ENCODE measurements at regions not wholly inside any gene's neighbourhood (a gene's known extent, or its start where the extent isn't known, plus 50 kb on each side); places are given as distances from the start of the nearest gene placed in this dataset.
A peak's percentile ranks its signal among the peaks of the same experiment; 100 is the strongest.

GRCh38 chr1:87506147-87506546 lies 177.5 kb downstream of the LMO4 start:
- no peak overlapping the region for H3K4me3 ChIP-seq (replicated peaks in 1 of 4; ENCODE audit: control extremely low read depth in 1 of 4, insufficient read depth in 1 of 4, low read depth in 3 of 4, low read length in 4 of 4)
- H4K20me1 ChIP-seq (ENCODE audit: control insufficient read depth, extremely low read depth, insufficient read depth, low read length), result no peaks in the 10 kb centered on the region
- H3K27ac ChIP-seq (ENCODE audit: insufficient read depth, low read length), result no peak overlapping the region
- H2AFZ ChIP-seq (ENCODE audit: low read length), result no peak overlapping the region
- no peak for DNase-seq (ENCODE audit: low read depth in 2 of 2)
- no peak overlapping the region for H3K9ac ChIP-seq (ENCODE audit: insufficient read depth, low read length)
- H3K79me2 ChIP-seq (ENCODE audit: control insufficient read depth, insufficient read depth, low read length), result no peaks in the 10 kb centered on the region
- no peaks in the 10 kb centered on the region for H3K4me1 ChIP-seq (ENCODE audit: control insufficient read depth, extremely low read depth, insufficient read depth, low read length)
- H3K4me2 ChIP-seq (ENCODE audit: extremely low read depth, insufficient read depth, low read length), result no peak overlapping the region
- H3K27me3 ChIP-seq (ENCODE audit: control insufficient read depth, insufficient read depth, low read length), result no peaks in the 10 kb centered on the region
- no peaks in the 10 kb centered on the region for H3K36me3 ChIP-seq (ENCODE audit: control insufficient read depth, insufficient read depth, low read length)
- H3K9me3 ChIP-seq (ENCODE audit: control insufficient read depth, insufficient read depth, low read depth, low read length), result no peaks in the 10 kb centered on the region
- no peak for TF ChIP-seq EZH2 (IDR thresholded peaks at IDR 0.05; ENCODE audit: low read length, missing control alignments)
- TF ChIP-seq, protein P1, sequence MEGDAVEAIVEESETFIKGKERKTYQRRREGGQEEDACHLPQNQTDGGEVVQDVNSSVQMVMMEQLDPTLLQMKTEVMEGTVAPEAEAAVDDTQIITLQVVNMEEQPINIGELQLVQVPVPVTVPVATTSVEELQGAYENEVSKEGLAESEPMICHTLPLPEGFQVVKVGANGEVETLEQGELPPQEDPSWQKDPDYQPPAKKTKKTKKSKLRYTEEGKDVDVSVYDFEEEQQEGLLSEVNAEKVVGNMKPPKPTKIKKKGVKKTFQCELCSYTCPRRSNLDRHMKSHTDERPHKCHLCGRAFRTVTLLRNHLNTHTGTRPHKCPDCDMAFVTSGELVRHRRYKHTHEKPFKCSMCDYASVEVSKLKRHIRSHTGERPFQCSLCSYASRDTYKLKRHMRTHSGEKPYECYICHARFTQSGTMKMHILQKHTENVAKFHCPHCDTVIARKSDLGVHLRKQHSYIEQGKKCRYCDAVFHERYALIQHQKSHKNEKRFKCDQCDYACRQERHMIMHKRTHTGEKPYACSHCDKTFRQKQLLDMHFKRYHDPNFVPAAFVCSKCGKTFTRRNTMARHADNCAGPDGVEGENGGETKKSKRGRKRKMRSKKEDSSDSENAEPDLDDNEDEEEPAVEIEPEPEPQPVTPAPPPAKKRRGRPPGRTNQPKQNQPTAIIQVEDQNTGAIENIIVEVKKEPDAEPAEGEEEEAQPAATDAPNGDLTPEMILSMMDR (conservative IDR thresholded peaks at IDR 0.05 in 1 of 2, IDR thresholded peaks at IDR 0.05 in 1 of 2; ENCODE audit: low read depth in 1 of 2, low read length in 2 of 2), result no peak

DNA sequence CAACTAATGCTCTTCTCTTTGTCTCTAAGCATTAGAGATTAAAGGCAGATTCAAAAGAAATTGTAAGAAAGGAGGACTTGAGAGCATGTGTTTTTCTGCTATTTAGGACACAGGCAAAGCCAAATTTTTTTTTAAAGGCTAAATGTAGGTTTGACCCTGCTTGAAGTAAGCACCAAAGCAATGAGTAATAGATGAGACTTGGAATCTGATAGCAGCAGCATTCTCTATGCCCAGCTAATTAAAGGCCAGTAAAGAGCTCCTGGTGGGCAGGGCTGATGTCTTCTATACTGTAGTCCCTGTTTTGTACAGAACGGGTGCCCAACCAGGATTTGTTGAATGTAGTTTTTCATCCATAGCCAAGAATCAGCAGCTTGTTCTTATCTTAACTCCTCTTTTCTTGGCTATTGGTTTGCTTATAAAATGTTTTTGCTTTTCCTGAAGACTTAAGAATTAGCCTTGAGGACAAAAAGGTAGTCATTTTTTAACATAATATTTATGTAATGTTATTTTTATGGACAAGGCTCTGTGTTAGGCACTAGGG lies 179.6 kb downstream of the LMO4 start:
- peak; percentile 35 to 65 for DNase-seq (ENCODE audit: low read depth in 2 of 2)
- Histone ChIP-seq H3K4me3 (replicated peaks in 1 of 4; ENCODE audit: control extremely low read depth in 1 of 4, insufficient read depth in 1 of 4, low read depth in 3 of 4, low read length in 4 of 4) (no peak overlapping the region), H3K79me2 (ENCODE audit: control insufficient read depth, insufficient read depth, low read length) (no peaks in the 10 kb centered on the region), H3K4me2 (ENCODE audit: extremely low read depth, insufficient read depth, low read length) (peak overlapping the region; percentile 49), H3K36me3 (ENCODE audit: control insufficient read depth, insufficient read depth, low read length) (no peaks in the 10 kb centered on the region), H3K27ac (ENCODE audit: insufficient read depth, low read length) (no peak overlapping the region), H3K27me3 (ENCODE audit: control insufficient read depth, insufficient read depth, low read length) (no peaks in the 10 kb centered on the region), H3K9ac (ENCODE audit: insufficient read depth, low read length) (no peak overlapping the region), H3K4me1 (ENCODE audit: control insufficient read depth, extremely low read depth, insufficient read depth, low read length) (peaks cover 3% of the 10 kb centered on the region), H2AFZ (ENCODE audit: low read length) (no peak overlapping the region), H3K9me3 (ENCODE audit: control insufficient read depth, insufficient read depth, low read depth, low read length) (no peaks in the 10 kb centered on the region), H4K20me1 (ENCODE audit: control insufficient read depth, extremely low read depth, insufficient read depth, low read length) (no peaks in the 10 kb centered on the region)
- no peak for TF ChIP-seq EZH2 (IDR thresholded peaks at IDR 0.05; ENCODE audit: low read length, missing control alignments)
- TF ChIP-seq, protein P1 (conservative IDR thresholded peaks at IDR 0.05 in 1 of 2, IDR thresholded peaks at IDR 0.05 in 1 of 2; ENCODE audit: low read depth in 1 of 2, low read length in 2 of 2), result no peak

DNA sequence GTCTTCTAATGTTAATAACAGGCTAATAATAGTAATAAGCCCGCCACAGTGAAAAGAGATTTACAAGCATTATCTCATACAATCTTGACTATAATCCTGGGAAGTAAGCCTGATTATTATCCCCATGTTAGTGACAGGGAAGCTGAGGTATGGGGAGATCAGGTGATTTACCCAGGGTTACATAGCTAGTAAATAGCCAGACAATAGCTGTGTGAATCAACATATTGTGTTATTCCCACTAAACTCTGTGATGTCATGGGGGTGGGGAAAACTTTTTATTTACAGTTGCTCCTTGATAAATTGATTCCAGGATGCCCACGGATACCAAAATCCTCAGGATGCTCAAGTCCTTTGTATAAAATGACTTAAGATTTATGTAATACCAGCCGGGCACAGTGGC lies 181.9 kb downstream of the LMO4 start:
- Histone ChIP-seq H3K4me2 (ENCODE audit: extremely low read depth, insufficient read depth, low read length) (no peak overlapping the region), H3K9me3 (ENCODE audit: control insufficient read depth, insufficient read depth, low read depth, low read length) (no peaks in the 10 kb centered on the region), H4K20me1 (ENCODE audit: control insufficient read depth, extremely low read depth, insufficient read depth, low read length) (no peaks in the 10 kb centered on the region), H3K9ac (ENCODE audit: insufficient read depth, low read length) (no peak overlapping the region), H3K36me3 (ENCODE audit: control insufficient read depth, insufficient read depth, low read length) (no peaks in the 10 kb centered on the region), H2AFZ (ENCODE audit: low read length) (no peak overlapping the region), H3K27ac (ENCODE audit: insufficient read depth, low read length) (no peak overlapping the region), H3K79me2 (ENCODE audit: control insufficient read depth, insufficient read depth, low read length) (no peaks in the 10 kb centered on the region), H3K4me3 (replicated peaks in 1 of 4; ENCODE audit: control extremely low read depth in 1 of 4, insufficient read depth in 1 of 4, low read depth in 3 of 4, low read length in 4 of 4) (no peak overlapping the region), H3K4me1 (ENCODE audit: control insufficient read depth, extremely low read depth, insufficient read depth, low read length) (peaks cover 3% of the 10 kb centered on the region), H3K27me3 (ENCODE audit: control insufficient read depth, insufficient read depth, low read length) (no peaks in the 10 kb centered on the region)
- no peak for DNase-seq (ENCODE audit: low read depth in 2 of 2)
- TF ChIP-seq, protein P1 (conservative IDR thresholded peaks at IDR 0.05 in 1 of 2, IDR thresholded peaks at IDR 0.05 in 1 of 2; ENCODE audit: low read depth in 1 of 2, low read length in 2 of 2), result no peak
- no peak for TF ChIP-seq EZH2 (IDR thresholded peaks at IDR 0.05; ENCODE audit: low read length, missing control alignments)

All from fibroblast of lung (primary cell).